ENCODE measurements at regions not wholly inside any gene's neighbourhood (a gene's known extent, or its start where the extent isn't known, plus 50 kb on each side); places are given as distances from the start of the nearest gene placed in this dataset.

- Histone ChIP-seq H3K27ac (no peak overlapping the region), H3K27me3 (replicated peaks in 1 of 7) (no peaks in the 10 kb centered on the region), H3K9me3 (no peaks in the 10 kb centered on the region), H3K36me3 (no peaks in the 10 kb centered on the region), H3K4me1 (no peaks in the 10 kb centered on the region), H3K4me3 (no peak overlapping the region)
- 73 to 87% (median 79%) methylated on average over 1 of the region's 1 CpG for WGBS, 5 donors
- no peak for DNase-seq
- TF ChIP-seq CTCF (IDR thresholded peaks at IDR 0.05 in 8 of 11, conservative IDR thresholded peaks at IDR 0.05 in 3 of 11) (no peak), POLR2A (IDR thresholded peaks at IDR 0.05) (no peak), POLR2AphosphoS5 (IDR thresholded peaks at IDR 0.05) (no peak)
- intact Hi-C loops (cut with DNase I; ENCODE audit: low total_unique reads), result no loop called here
These were observed 152.6 kb downstream of the PTPN20 start for GRCh38 chr10:47063858-47064257.

- H3K4me3 ChIP-seq, result no peak overlapping the region
- no peak overlapping the region for H3K27ac ChIP-seq
- peak; percentile 33 for DNase-seq
- H3K36me3 ChIP-seq, result no peaks in the 10 kb centered on the region
- no peaks in the 10 kb centered on the region for H3K27me3 ChIP-seq (replicated peaks in 1 of 7)
- 59 to 74% (median 68%) methylated on average over 4 of the region's 4 CpGs for WGBS, 5 donors
- intact Hi-C loops (cut with DNase I; ENCODE audit: low total_unique reads), result no loop called here
- no peak for TF ChIP-seq POLR2AphosphoS5 (IDR thresholded peaks at IDR 0.05)
- TF ChIP-seq POLR2A (IDR thresholded peaks at IDR 0.05), result no peak
- no peak for TF ChIP-seq CTCF (IDR thresholded peaks at IDR 0.05 in 8 of 11, conservative IDR thresholded peaks at IDR 0.05 in 3 of 11)
- H3K4me1 ChIP-seq, result no peaks in the 10 kb centered on the region
- no peaks in the 10 kb centered on the region for H3K9me3 ChIP-seq
These were observed 154.7 kb downstream of the PTPN20 start for GRCh38 chr10:47065903-47066302.

GRCh38 chr10:47067949-47068940, 157.0 kb downstream of the PTPN20 start:
- Histone ChIP-seq H3K27ac (no peak overlapping the region), H3K4me3 (no peak overlapping the region), H3K4me1 (no peaks in the 10 kb centered on the region), H3K36me3 (no peaks in the 10 kb centered on the region), H3K27me3 (replicated peaks in 1 of 7) (no peaks in the 10 kb centered on the region), H3K9me3 (no peaks in the 10 kb centered on the region)
- no peak for DNase-seq
- TF ChIP-seq CTCF (IDR thresholded peaks at IDR 0.05 in 8 of 11, conservative IDR thresholded peaks at IDR 0.05 in 3 of 11), result no peak
- intact Hi-C loops (cut with DNase I; ENCODE audit: low total_unique reads), result no loop called here
- 82 to 89% (median 87%) methylated on average over 9 of the region's 9 CpGs for WGBS, 5 donors

- no peaks in the 10 kb centered on the region for H3K36me3 ChIP-seq
- H3K9me3 ChIP-seq, result no peaks in the 10 kb centered on the region
- H3K4me3 ChIP-seq, result no peak overlapping the region
- H3K27me3 ChIP-seq (replicated peaks in 1 of 7), result no peaks in the 10 kb centered on the region
- no peak for DNase-seq
- intact Hi-C loops (cut with DNase I; ENCODE audit: low total_unique reads), result no loop called here
- H3K27ac ChIP-seq, result no peak overlapping the region
- H3K4me1 ChIP-seq, result no peaks in the 10 kb centered on the region
- 82 to 93% (median 87%) methylated on average over 3 of the region's 3 CpGs for WGBS, 5 donors
- TF ChIP-seq CTCF (IDR thresholded peaks at IDR 0.05 in 8 of 11, conservative IDR thresholded peaks at IDR 0.05 in 3 of 11) (no peak), POLR2AphosphoS5 (IDR thresholded peaks at IDR 0.05) (no peak), POLR2A (IDR thresholded peaks at IDR 0.05) (no peak)
These were observed 159.3 kb downstream of the PTPN20 start for GRCh38 chr10:47070541-47070940.

Measured in spleen (tissue), 11 donors.